Neural cell (in vitro differentiated cells): ENCODE measurements at regions not wholly inside any gene's neighbourhood (a gene's known extent, or its start where the extent isn't known, plus 50 kb on each side); places are given as distances from the start of the nearest gene placed in this dataset.

ENCODE experiments used
- H2AFZ ChIP-seq: fragments of 200-600, 300-800 bp; sonication (generic), shearing (Covaris generic); 2 replicates; pipeline ENCODE4 v1.6.0; 2014; ENCODE audit warnings: low read depth, mild to moderate bottlenecking, antibody characterized with exemption, low read length, moderate library complexity
- H3F3A ChIP-seq: fragments of 200-600 bp; shearing (Covaris generic); 2 replicates; pipeline ENCODE4 v1.6.1; 2016; ENCODE audit warnings: mild to moderate bottlenecking, moderate library complexity, mixed read lengths, antibody characterized with exemption, low read length; ENCODE audit not compliant: insufficient read depth, poor library complexity, severe bottlenecking
- H3K27ac ChIP-seq: fragments of 200-600, 300-800 bp; sonication (generic), shearing (Covaris generic); 2 replicates; pipeline ENCODE4 v1.5.1; 2014; ENCODE audit warnings: mild to moderate bottlenecking, low read length, moderate library complexity
- H3K27me3 ChIP-seq: fragments of 300-800, 200-600 bp; sonication (generic), shearing (Covaris generic); 2 replicates; pipeline ENCODE4 v1.6.0; 2014; ENCODE audit warnings: mild to moderate bottlenecking, low read depth, low read length, moderate library complexity; ENCODE audit not compliant: insufficient read depth
- H3K36me3 ChIP-seq: fragments of 300-800, 200-600 bp; sonication (generic), shearing (Covaris generic); 2 replicates; pipeline ENCODE4 v1.5.1; 2014; ENCODE audit warnings: mild to moderate bottlenecking, antibody characterized with exemption, low read length, moderate library complexity; ENCODE audit not compliant: insufficient read depth
- H3K4me2 ChIP-seq: fragments of 300-800, 200-600 bp; sonication (generic), shearing (Covaris generic); 2 replicates; pipeline ENCODE4 v1.6.0; 2014; ENCODE audit warnings: mild to moderate bottlenecking, low read length
- H3K4me3 ChIP-seq: fragments of 300-800, 200-600 bp; sonication (generic), shearing (Covaris generic); 2 replicates; pipeline ENCODE4 v1.5.1; 2014; ENCODE audit warnings: mild to moderate bottlenecking, low read length, moderate library complexity
- H3K79me2 ChIP-seq: fragments of 200-600 bp; shearing (Covaris generic); replicated peaks from 2 replicates; pipeline ENCODE4 v1.6.0; 2014; ENCODE audit warnings: mild to moderate bottlenecking, low read length, moderate library complexity; ENCODE audit not compliant: insufficient read depth
- H3K9ac ChIP-seq: fragments of 300-800, 200-600 bp; sonication (generic), shearing (Covaris generic); 2 replicates; pipeline ENCODE4 v1.6.1; 2016; ENCODE audit warnings: mild to moderate bottlenecking, low read length, mixed read lengths
- H3K9me2 ChIP-seq: fragments of 200-600 bp; shearing (Covaris generic); 2 replicates; pipeline ENCODE4 v1.6.1; 2016; ENCODE audit warnings: mild to moderate bottlenecking, low read length, mixed read lengths; ENCODE audit not compliant: insufficient read depth
- H3K9me3 ChIP-seq: fragments of 200-600, 300-800 bp; sonication (generic), shearing (Covaris generic); 2 replicates; pipeline ENCODE4 v1.6.1; 2016; ENCODE audit warnings: mild to moderate bottlenecking, mixed run types, low read length, moderate library complexity, mixed read lengths
- H4K20me1 ChIP-seq: fragments of 200-600 bp; shearing (Covaris generic); 2 replicates; pipeline ENCODE4 v1.6.1; 2016; ENCODE audit warnings: mild to moderate bottlenecking, mixed run types; ENCODE audit not compliant: insufficient read depth
- CTCF ChIP-seq: fragments of 450-650 bp; IDR thresholded peaks from 2 replicates; pipeline ENCODE4 v1.5.1; 2014; ENCODE audit warnings: antibody characterized with exemption, mild to moderate bottlenecking, moderate library complexity; ENCODE audit not compliant: poor library complexity, severe bottlenecking
- EP300 ChIP-seq: fragments of 450-650 bp; conservative IDR thresholded peaks from 2 replicates; pipeline ENCODE4 v1.6.1; 2014; ENCODE audit warnings: antibody characterized with exemption, mild to moderate bottlenecking, moderate library complexity; ENCODE audit not compliant: poor library complexity, severe bottlenecking
- EZH2 ChIP-seq: fragments of 200-600, 300-800 bp; shearing (Covaris generic), sonication (generic); IDR thresholded peaks from 2 replicates; pipeline ENCODE4 v1.6.1; 2014; ENCODE audit warnings: antibody characterized with exemption, low read length, borderline replicate concordance, mild to moderate bottlenecking; ENCODE audit not compliant: insufficient read depth, poor library complexity, severe bottlenecking
- MXI1 ChIP-seq: fragments of 450-650 bp; conservative IDR thresholded peaks from 2 replicates; pipeline ENCODE4 v1.6.1; 2014; ENCODE audit warnings: antibody characterized with exemption, mild to moderate bottlenecking; ENCODE audit not compliant: poor library complexity, severe bottlenecking
- POLR2AphosphoS5 ChIP-seq: IDR thresholded peaks from 2 replicates; pipeline ENCODE4 v1.6.1; 2012
- RAD21 ChIP-seq: fragments of 450-650 bp; conservative IDR thresholded peaks from 2 replicates; pipeline ENCODE4 v1.6.1; 2014; ENCODE audit warnings: antibody characterized with exemption, mild to moderate bottlenecking, moderate library complexity
- REST ChIP-seq: IDR thresholded peaks from 2 replicates; pipeline ENCODE4 v1.6.1; 2012; ENCODE audit warnings: borderline replicate concordance
- SMC3 ChIP-seq: fragments of 450-650 bp; conservative IDR thresholded peaks from 2 replicates; pipeline ENCODE4 v1.6.1; 2014; ENCODE audit warnings: antibody characterized with exemption, mild to moderate bottlenecking, moderate library complexity; ENCODE audit not compliant: poor library complexity
- TAF1 ChIP-seq: IDR thresholded peaks from 2 replicates; pipeline ENCODE4 v1.6.1; 2012; ENCODE audit warnings: low read depth

- Histone ChIP-seq H3K4me3 (no peak overlapping the region), H3K36me3 (no peaks in the 10 kb centered on the region), H3K79me2 (no peaks in the 10 kb centered on the region), H3K9ac (no peak overlapping the region), H3F3A (no peaks in the 10 kb centered on the region), H3K4me2 (no peak overlapping the region), H3K9me2 (no peaks in the 10 kb centered on the region), H3K27me3 (no peaks in the 10 kb centered on the region), H3K9me3 (no peaks in the 10 kb centered on the region), H3K27ac (no peak overlapping the region), H2AFZ (no peak overlapping the region), H4K20me1 (no peaks in the 10 kb centered on the region)
- TF ChIP-seq SMC3 = no peak
- no peak for TF ChIP-seq MXI1
- TF ChIP-seq CTCF = no peak
- no peak for TF ChIP-seq TAF1
- no peak for TF ChIP-seq EZH2
- no peak for TF ChIP-seq REST
- TF ChIP-seq EP300 = no peak
- no peak for TF ChIP-seq POLR2AphosphoS5
- no peak for TF ChIP-seq RAD21
Measured at GRCh38 chr1:9471679-9472078, 67.6 kb upstream of the SLC25A33 start.

- no peak overlapping the region for H3K27ac ChIP-seq
- no peak overlapping the region for H3K9ac ChIP-seq
- no peaks in the 10 kb centered on the region for H3K79me2 ChIP-seq
- no peak for TF ChIP-seq RAD21
- no peak for TF ChIP-seq CTCF
- no peak for TF ChIP-seq REST
- no peak for TF ChIP-seq EP300
- no peak for TF ChIP-seq TAF1
- H3K4me3 ChIP-seq = no peak overlapping the region
- H4K20me1 ChIP-seq = no peaks in the 10 kb centered on the region
- no peaks in the 10 kb centered on the region for H3K27me3 ChIP-seq
- H2AFZ ChIP-seq = no peak overlapping the region
- no peak overlapping the region for H3K4me2 ChIP-seq
- H3K36me3 ChIP-seq = no peaks in the 10 kb centered on the region
- no peaks in the 10 kb centered on the region for H3K9me3 ChIP-seq
- H3K9me2 ChIP-seq = no peaks in the 10 kb centered on the region
- H3F3A ChIP-seq = no peaks in the 10 kb centered on the region
Measured at GRCh38 chr1:9472386-9473031, 66.8 kb upstream of the SLC25A33 start.
